Spleen (tissue), 7 donors: ENCODE measurements at regions not wholly inside any gene's neighbourhood (a gene's known extent, or its start where the extent isn't known, plus 50 kb on each side); places are given as distances from the start of the nearest gene placed in this dataset.

Experiments used
- POLR2A ChIP-seq, 3 donors: fragments of 450-650 bp; IDR thresholded peaks; one replicate each; pipeline ENCODE4 v1.5.1; 2017; ENCODE audit warnings: antibody characterized with exemption in 3 of 3, mild to moderate bottlenecking in 1 of 3
- POLR2AphosphoS5 ChIP-seq, 3 donors: sonication (generic); formaldehyde crosslinking; IDR thresholded peaks; one replicate each; pipeline ENCODE4 v1.5.1; 2017; ENCODE audit warnings: antibody characterized with exemption in 3 of 3
- TF ChIP-seq, protein P1 (sequence below), 11 experiments: fragments of 200-600 bp in 7 of 11; fragments of 450-650 bp in 4 of 11; sonication (generic) in 4 of 11; IDR thresholded peaks in 8 of 11; conservative IDR thresholded peaks in 3 of 11; 1 replicate in 7 of 11; 2 replicates in 4 of 11; pipeline versions ENCODE4 v1.4.0 to v1.8.0; 2016 to 2021; ENCODE audit warnings: antibody characterized with exemption in 11 of 11, inconsistent platforms in 4 of 11, mild to moderate bottlenecking in 1 of 11
- donor health status: DM: no; HTN: no; CAD: no; lungs with moderate emphysema.
- donor health status: DM: no; HTN: no; CAD: no.
- donor health status: DM: no; HTN: no; CAD: no.

- TF ChIP-seq, protein P1, sequence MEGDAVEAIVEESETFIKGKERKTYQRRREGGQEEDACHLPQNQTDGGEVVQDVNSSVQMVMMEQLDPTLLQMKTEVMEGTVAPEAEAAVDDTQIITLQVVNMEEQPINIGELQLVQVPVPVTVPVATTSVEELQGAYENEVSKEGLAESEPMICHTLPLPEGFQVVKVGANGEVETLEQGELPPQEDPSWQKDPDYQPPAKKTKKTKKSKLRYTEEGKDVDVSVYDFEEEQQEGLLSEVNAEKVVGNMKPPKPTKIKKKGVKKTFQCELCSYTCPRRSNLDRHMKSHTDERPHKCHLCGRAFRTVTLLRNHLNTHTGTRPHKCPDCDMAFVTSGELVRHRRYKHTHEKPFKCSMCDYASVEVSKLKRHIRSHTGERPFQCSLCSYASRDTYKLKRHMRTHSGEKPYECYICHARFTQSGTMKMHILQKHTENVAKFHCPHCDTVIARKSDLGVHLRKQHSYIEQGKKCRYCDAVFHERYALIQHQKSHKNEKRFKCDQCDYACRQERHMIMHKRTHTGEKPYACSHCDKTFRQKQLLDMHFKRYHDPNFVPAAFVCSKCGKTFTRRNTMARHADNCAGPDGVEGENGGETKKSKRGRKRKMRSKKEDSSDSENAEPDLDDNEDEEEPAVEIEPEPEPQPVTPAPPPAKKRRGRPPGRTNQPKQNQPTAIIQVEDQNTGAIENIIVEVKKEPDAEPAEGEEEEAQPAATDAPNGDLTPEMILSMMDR (IDR thresholded peaks at IDR 0.05 in 8 of 11, conservative IDR thresholded peaks at IDR 0.05 in 3 of 11) = no peak
- no peak for TF ChIP-seq POLR2AphosphoS5 (IDR thresholded peaks at IDR 0.05)
- no peak for TF ChIP-seq POLR2A (IDR thresholded peaks at IDR 0.05)
These were observed 340.2 kb upstream of the DDHD1 start for GRCh38 chr14:53493320-53493719.
